T47D (cell line): ENCODE measurements at regions not wholly inside any gene's neighbourhood (a gene's known extent, or its start where the extent isn't known, plus 50 kb on each side); places are given as distances from the start of the nearest gene placed in this dataset.
A peak's percentile ranks its signal among the peaks of the same experiment; 100 is the strongest.
"Not testable (repeated sequence)": the region's sequence is repeated elsewhere in the genome, so short reads cannot be mapped to it uniquely, and the experiment has no call there.

Experiments used
- DNase-seq, 2 experiments: peaks; one replicate each; pipeline versions ENCODE4 v3.0.0 to v3.0.0-alpha.2; 2011 to 2012; ENCODE audit warnings: low read depth in 1 of 2, low spot score in 1 of 2
- JUND ChIP-seq: IDR thresholded peaks from 2 replicates; pipeline ENCODE4 v1.6.1; 2012; ENCODE audit warnings: low read depth
- in situ Hi-C: cut with HindIII; loops from 2 replicates; pipeline ENCODE4 v1.10.0; 2016; ENCODE audit warnings: low sequenced_read_pairs, low pct_unique_long_range_greater_than_20kb

- DNase-seq = peak; percentile 54 to 86
- peak; percentile 79 for TF ChIP-seq JUND
- in situ Hi-C loops = no loop called here
Observed at GRCh38 chr5:74389531-74390305, 250.8 kb downstream of the ENC1 start.

GRCh38 chr5:74388411-74388810, 252.1 kb downstream of the ENC1 start:
- in situ Hi-C loops, DNase-seq: not testable (repeated sequence)

GRCh38 chr5:74386571-74387334, 253.8 kb downstream of the ENC1 start:
- TF ChIP-seq JUND = no peak
- in situ Hi-C loops = no loop called here
- DNase-seq = no peak

- in situ Hi-C loops = no loop called here
- DNase-seq = no peak
- no peak for TF ChIP-seq JUND
Observed at GRCh38 chr5:74384851-74385250, 255.7 kb downstream of the ENC1 start.

- DNase-seq = peak in 1 of 2 experiments; percentile 59
- in situ Hi-C loops = no loop called here
Observed at GRCh38 chr5:74382987-74383593, 257.4 kb downstream of the ENC1 start.

GRCh38 chr5:74382123-74382855, 258.2 kb downstream of the ENC1 start:
- no peak for TF ChIP-seq JUND
- no peak for DNase-seq
- in situ Hi-C loops = no loop called here

More at GRCh38 chr5:74382987-74383593, 257.4 kb downstream of the ENC1 start:
- 0 out of 2 replicates have a peak, but pooled peaks have one; percentile 15 for TF ChIP-seq JUND

GRCh38 chr5:74380193-74380592, 260.3 kb downstream of the ENC1 start:
- in situ Hi-C loops = no loop called here
- no peak for DNase-seq
- TF ChIP-seq JUND = no peak

- in situ Hi-C loops = no loop called here
- DNase-seq = no peak
- no peak for TF ChIP-seq JUND
Observed at GRCh38 chr5:74378464-74378863, 262.1 kb downstream of the ENC1 start.

GRCh38 chr5:74376187-74376586, 264.3 kb downstream of the ENC1 start:
- DNase-seq = no peak
- in situ Hi-C loops = no loop called here
- no peak for TF ChIP-seq JUND

- peak; percentile 31; the same call in 1 of the 2 replicates for TF ChIP-seq JUND
- in situ Hi-C loops = no loop called here
- DNase-seq = peak in 1 of 2 experiments; percentile 59
Observed at GRCh38 chr5:74375271-74375670, 265.3 kb downstream of the ENC1 start.

- DNase-seq = no peak
- in situ Hi-C loops = no loop called here
- TF ChIP-seq JUND = no peak
Observed at GRCh38 chr5:74374656-74375055, 265.9 kb downstream of the ENC1 start.

- no peak for TF ChIP-seq JUND
- DNase-seq = no peak
- in situ Hi-C loops = no loop called here
Observed at GRCh38 chr5:74373076-74373475, 267.5 kb downstream of the ENC1 start.
